ENCODE measurements at regions not wholly inside any gene's neighbourhood (a gene's known extent, or its start where the extent isn't known, plus 50 kb on each side); places are given as distances from the start of the nearest gene placed in this dataset.
"Not testable (repeated sequence)": the region's sequence is repeated elsewhere in the genome, so short reads cannot be mapped to it uniquely, and the experiment has no call there.

- DNase-seq (ENCODE audit: low spot score) = no peak
Measured at GRCh38 chr3:118765636-118766305, 268.9 kb downstream of the IGSF11 start.

- DNase-seq (ENCODE audit: low spot score) = no peak
Measured at GRCh38 chr3:118766306-118766669, 268.4 kb downstream of the IGSF11 start.

- DNase-seq (ENCODE audit: low spot score) = no peak
Measured at GRCh38 chr3:118772036-118772435, 262.6 kb downstream of the IGSF11 start.

GRCh38 chr3:118772547-118773011, 262.1 kb downstream of the IGSF11 start:
- DNase-seq (ENCODE audit: low spot score) = no peak

- DNase-seq (ENCODE audit: low spot score) = no peak
Measured at GRCh38 chr3:118775021-118775420, 259.6 kb downstream of the IGSF11 start.

- no peak for DNase-seq (ENCODE audit: low spot score)
Measured at GRCh38 chr3:118778201-118778600, 256.4 kb downstream of the IGSF11 start.

- no peak for DNase-seq (ENCODE audit: low spot score)
Measured at GRCh38 chr3:118781232-118781631, 253.4 kb downstream of the IGSF11 start.

- DNase-seq (ENCODE audit: low spot score) = no peak
Measured at GRCh38 chr3:118781839-118782238, 252.8 kb downstream of the IGSF11 start.

GRCh38 chr3:118782755-118783202, 251.9 kb downstream of the IGSF11 start:
- DNase-seq (ENCODE audit: low spot score) = no peak

- no peak for DNase-seq (ENCODE audit: low spot score)
Measured at GRCh38 chr3:118785415-118785814, 249.2 kb downstream of the IGSF11 start.

- DNase-seq (ENCODE audit: low spot score) = no peak
Measured at GRCh38 chr3:118791246-118791645, 243.4 kb downstream of the IGSF11 start.

- DNase-seq (ENCODE audit: low spot score) = no peak
Measured at GRCh38 chr3:118792191-118792590, 242.5 kb downstream of the IGSF11 start.

- no peak for DNase-seq (ENCODE audit: low spot score)
Measured at GRCh38 chr3:118793176-118793575, 241.5 kb downstream of the IGSF11 start.

- no peak for DNase-seq (ENCODE audit: low spot score)
Measured at GRCh38 chr3:118799303-118799702, 235.3 kb downstream of the IGSF11 start.

- no peak for DNase-seq (ENCODE audit: low spot score)
Measured at GRCh38 chr3:118801899-118802298, 232.7 kb downstream of the IGSF11 start.

GRCh38 chr3:118802325-118803095, 232.1 kb downstream of the IGSF11 start:
- DNase-seq (ENCODE audit: low spot score) = no peak

- DNase-seq (ENCODE audit: low spot score) = no peak
Measured at GRCh38 chr3:118803096-118803476, 231.6 kb downstream of the IGSF11 start.

- no peak for DNase-seq (ENCODE audit: low spot score)
Measured at GRCh38 chr3:118805007-118805406, 229.6 kb downstream of the IGSF11 start.

GRCh38 chr3:118806423-118806822, 228.2 kb downstream of the IGSF11 start:
- DNase-seq (ENCODE audit: low spot score) = no peak

- not testable (repeated sequence) for DNase-seq (ENCODE audit: low spot score)
Measured at GRCh38 chr3:118807349-118807748, 227.3 kb downstream of the IGSF11 start.

GRCh38 chr3:118808723-118809122, 225.9 kb downstream of the IGSF11 start:
- DNase-seq (ENCODE audit: low spot score) = no peak

GRCh38 chr3:118809696-118810498, 224.7 kb downstream of the IGSF11 start:
- DNase-seq (ENCODE audit: low spot score) = no peak
